ENCODE measurements at regions not wholly inside any gene's neighbourhood (a gene's known extent, or its start where the extent isn't known, plus 50 kb on each side); places are given as distances from the start of the nearest gene placed in this dataset.
A peak's percentile ranks its signal among the peaks of the same experiment; 100 is the strongest.

DNA sequence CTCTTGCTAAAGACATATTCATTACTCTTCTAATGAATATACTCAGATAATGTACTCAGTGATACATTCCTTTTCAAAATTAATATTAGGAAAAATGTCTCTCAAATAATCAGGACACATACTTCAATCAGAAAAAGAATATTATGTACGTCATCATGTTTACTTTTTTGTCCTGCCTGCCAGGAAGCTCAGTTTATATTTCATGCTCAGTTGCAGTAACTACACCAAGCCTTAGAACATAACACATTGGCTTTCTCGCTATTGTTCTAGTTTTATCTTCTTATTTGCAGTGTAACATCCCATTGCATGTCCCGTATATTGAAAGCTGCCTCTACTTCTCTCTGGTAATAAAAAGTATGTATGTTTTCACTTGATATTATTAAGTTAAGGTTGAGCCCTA, 181.5 kb upstream of the LPP start:
- H3K4me1 Mint-ChIP-seq = peaks cover 28 to 39% (median 35%) of the 10 kb centered on the region in 3 donors

GRCh38 chr3:187973977-187974870, 179.7 kb upstream of the LPP start:
- ATAC-seq (replicated peaks in 1 of 4) = peak; percentile 25 to 60 (median 39)
- peaks cover 39 to 56% (median 52%) of the 10 kb centered on the region in 3 donors for H3K4me1 Mint-ChIP-seq
- H3K27me3 Mint-ChIP-seq = no peaks in the 10 kb centered on the region
- peak overlapping the region; percentile 59 for H3K27ac ChIP-seq (ENCODE audit: low read length)
- peak overlapping the region; percentile 67 to 71 (median 68) for H3K4me3 Mint-ChIP-seq
- peaks cover 0 to 4% (median 0%) of the 10 kb centered on the region in 3 donors for H3K9me3 Mint-ChIP-seq
- H3K4me3 ChIP-seq (ENCODE audit: control insufficient read depth in 1 of 2, extremely low read depth in 1 of 2, low read length in 1 of 2) = no peak overlapping the region
- no peaks in the 10 kb centered on the region for H3K36me3 ChIP-seq (ENCODE audit: control insufficient read depth in 2 of 2, extremely low read depth in 1 of 2, insufficient read depth in 1 of 2, low read length in 1 of 2)
- peak overlapping the region; percentile 92 to 96 for H3K27ac Mint-ChIP-seq
- CTCF ChIA-PET = interaction anchor here in 1 of 2 donors (1.0 to 1.5 kb wide), 4 partner anchors 26 to 231 kb away, joined by 3 to 8 read pairs (median 6); partner anchors contain the start of gene BCL6
- POLR2A ChIA-PET = no interaction called here
- H3K9me3 ChIP-seq = no peaks in the 10 kb centered on the region
- WGBS (ENCODE audit: insufficient coverage) = 50% methylated on average over 2 of the region's 9 CpGs
- H3K27me3 ChIP-seq (replicated peaks in 1 of 2; ENCODE audit: control insufficient read depth in 2 of 2, extremely low read depth in 1 of 2, insufficient read depth in 2 of 2, low read length in 1 of 2) = no peaks in the 10 kb centered on the region
- H3K4me1 ChIP-seq (ENCODE audit: control insufficient read depth in 1 of 2, extremely low read depth in 1 of 2, insufficient read depth in 2 of 2, low read length in 2 of 2) = peaks cover 32 to 37% of the 10 kb centered on the region in 2 experiments
- H3K36me3 Mint-ChIP-seq = no peaks in the 10 kb centered on the region
- DNase-seq = peak in 6 of 35 experiments; percentile 8 to 50 (median 22)

More for the DNA sequence above, 181.5 kb upstream of the LPP start:
- no peak for ATAC-seq (replicated peaks in 1 of 4)
- Mint-ChIP-seq H3K36me3 (no peaks in the 10 kb centered on the region), H3K9me3 (peaks cover 0 to 2% (median 0%) of the 10 kb centered on the region in 3 donors), H3K27me3 (no peaks in the 10 kb centered on the region), H3K4me3 (no peak overlapping the region), H3K27ac (no peak overlapping the region)
- POLR2A ChIA-PET = interaction anchor here (0.5 to 0.6 kb wide), 2 partner anchors 26 to 872 kb away, joined by 3 to 4 read pairs; no protein-coding TSS in a partner anchor
- no peak overlapping the region for H3K4me3 ChIP-seq (ENCODE audit: control insufficient read depth in 1 of 2, extremely low read depth in 1 of 2, low read length in 1 of 2)
- no peaks in the 10 kb centered on the region for H3K36me3 ChIP-seq (ENCODE audit: control insufficient read depth in 2 of 2, extremely low read depth in 1 of 2, insufficient read depth in 1 of 2, low read length in 1 of 2)
- CTCF ChIA-PET = no interaction called here
- no peak overlapping the region for H3K27ac ChIP-seq (ENCODE audit: low read length)
- peaks cover 19 to 23% of the 10 kb centered on the region in 2 experiments for H3K4me1 ChIP-seq (ENCODE audit: control insufficient read depth in 1 of 2, extremely low read depth in 1 of 2, insufficient read depth in 2 of 2, low read length in 2 of 2)
- 100% methylated on average over 1 of the region's 3 CpGs for WGBS (ENCODE audit: insufficient coverage)
- H3K9me3 ChIP-seq = no peaks in the 10 kb centered on the region
- H3K27me3 ChIP-seq (replicated peaks in 1 of 2; ENCODE audit: control insufficient read depth in 2 of 2, extremely low read depth in 1 of 2, insufficient read depth in 2 of 2, low read length in 1 of 2) = no peaks in the 10 kb centered on the region
- DNase-seq = no peak

DNA sequence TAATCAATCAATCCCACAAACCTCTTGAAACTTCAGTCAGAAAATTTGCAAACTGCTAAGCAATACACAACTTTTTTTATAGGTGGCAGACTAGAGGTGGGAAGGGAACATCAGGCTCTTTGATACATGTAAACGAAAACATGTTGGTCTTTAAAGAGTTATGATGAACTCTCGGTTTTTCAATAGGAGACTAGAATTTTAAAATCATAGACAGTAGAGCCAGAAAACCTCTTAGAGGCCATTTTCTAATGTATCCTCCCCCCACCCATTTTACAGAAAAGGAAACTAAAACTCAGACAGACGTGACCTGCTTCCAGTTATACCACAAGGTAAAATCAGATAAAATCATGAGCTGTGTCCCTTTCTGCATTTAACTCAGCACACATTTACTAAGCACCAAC, 179.1 kb upstream of the LPP start:
- WGBS (ENCODE audit: insufficient coverage) = 0% methylated on average over 1 of the region's 3 CpGs
- ATAC-seq (replicated peaks in 1 of 4) = peak; percentile 42 to 61 (median 53)
- peak overlapping the region; percentile 67 to 71 (median 68) for H3K4me3 Mint-ChIP-seq
- Histone ChIP-seq H3K36me3 (ENCODE audit: control insufficient read depth in 2 of 2, extremely low read depth in 1 of 2, insufficient read depth in 1 of 2, low read length in 1 of 2) (no peaks in the 10 kb centered on the region), H3K9me3 (no peaks in the 10 kb centered on the region), H3K27ac (ENCODE audit: low read length) (peak overlapping the region; percentile 59), H3K4me1 (ENCODE audit: control insufficient read depth in 1 of 2, extremely low read depth in 1 of 2, insufficient read depth in 2 of 2, low read length in 2 of 2) (peaks cover 38 to 43% of the 10 kb centered on the region in 2 experiments), H3K4me3 (ENCODE audit: control insufficient read depth in 1 of 2, extremely low read depth in 1 of 2, low read length in 1 of 2) (no peak overlapping the region), H3K27me3 (replicated peaks in 1 of 2; ENCODE audit: control insufficient read depth in 2 of 2, extremely low read depth in 1 of 2, insufficient read depth in 2 of 2, low read length in 1 of 2) (no peaks in the 10 kb centered on the region)
- no peaks in the 10 kb centered on the region for H3K36me3 Mint-ChIP-seq
- DNase-seq = peak in 2 of 35 experiments; percentile 14 to 63
- H3K4me1 Mint-ChIP-seq = peaks cover 46 to 63% (median 58%) of the 10 kb centered on the region in 3 donors
- ChIA-PET POLR2A (interaction anchor here (0.6 kb wide), 2 partner anchors 28 to 747 kb away, joined by 3 read pairs; no protein-coding TSS in a partner anchor), CTCF (interaction anchor here in 1 of 2 donors (0.6 to 1.7 kb wide), 10 partner anchors 13 to 290 kb away, joined by 3 to 8 read pairs (median 4); partner anchors contain the start of gene BCL6)
- no peaks in the 10 kb centered on the region for H3K27me3 Mint-ChIP-seq
- peak overlapping the region; percentile 92 to 96 for H3K27ac Mint-ChIP-seq
- H3K9me3 Mint-ChIP-seq = peaks cover 0 to 4% (median 0%) of the 10 kb centered on the region in 3 donors

- H3K4me3 ChIP-seq (ENCODE audit: control insufficient read depth in 1 of 2, extremely low read depth in 1 of 2, low read length in 1 of 2) = no peak overlapping the region
- 43% methylated on average over 3 of the region's 7 CpGs for WGBS (ENCODE audit: insufficient coverage)
- ChIA-PET POLR2A (interaction anchor here (0.6 kb wide), 2 partner anchors 27 to 746 kb away, joined by 3 read pairs; no protein-coding TSS in a partner anchor), CTCF (interaction anchor here in 1 of 2 donors (0.6 to 1.7 kb wide), 11 partner anchors 14 to 1036 kb away, joined by 3 to 8 read pairs (median 4); partner anchors contain the start of gene BCL6)
- no peaks in the 10 kb centered on the region for H3K36me3 ChIP-seq (ENCODE audit: control insufficient read depth in 2 of 2, extremely low read depth in 1 of 2, insufficient read depth in 1 of 2, low read length in 1 of 2)
- peaks cover 0 to 4% (median 0%) of the 10 kb centered on the region in 3 donors for H3K9me3 Mint-ChIP-seq
- no peaks in the 10 kb centered on the region for H3K9me3 ChIP-seq
- peak overlapping the region; percentile 92 to 96 for H3K27ac Mint-ChIP-seq
- H3K27me3 ChIP-seq (replicated peaks in 1 of 2; ENCODE audit: control insufficient read depth in 2 of 2, extremely low read depth in 1 of 2, insufficient read depth in 2 of 2, low read length in 1 of 2) = no peaks in the 10 kb centered on the region
- H3K4me1 ChIP-seq (ENCODE audit: control insufficient read depth in 1 of 2, extremely low read depth in 1 of 2, insufficient read depth in 2 of 2, low read length in 2 of 2) = peaks cover 43 to 45% of the 10 kb centered on the region in 2 experiments
- H3K36me3 Mint-ChIP-seq = no peaks in the 10 kb centered on the region
- peak in 2 of 35 experiments; percentile 5 to 40 for DNase-seq
- H3K4me3 Mint-ChIP-seq = peak overlapping the region in 2 of 3 donors; percentile 22 to 71
- H3K27ac ChIP-seq (ENCODE audit: low read length) = peak overlapping the region; percentile 59
- H3K27me3 Mint-ChIP-seq = no peaks in the 10 kb centered on the region
- ATAC-seq (replicated peaks in 1 of 4) = no peak
- peaks cover 54 to 72% (median 67%) of the 10 kb centered on the region in 3 donors for H3K4me1 Mint-ChIP-seq
Observed at GRCh38 chr3:187975561-187976364, 178.2 kb upstream of the LPP start.

DNA sequence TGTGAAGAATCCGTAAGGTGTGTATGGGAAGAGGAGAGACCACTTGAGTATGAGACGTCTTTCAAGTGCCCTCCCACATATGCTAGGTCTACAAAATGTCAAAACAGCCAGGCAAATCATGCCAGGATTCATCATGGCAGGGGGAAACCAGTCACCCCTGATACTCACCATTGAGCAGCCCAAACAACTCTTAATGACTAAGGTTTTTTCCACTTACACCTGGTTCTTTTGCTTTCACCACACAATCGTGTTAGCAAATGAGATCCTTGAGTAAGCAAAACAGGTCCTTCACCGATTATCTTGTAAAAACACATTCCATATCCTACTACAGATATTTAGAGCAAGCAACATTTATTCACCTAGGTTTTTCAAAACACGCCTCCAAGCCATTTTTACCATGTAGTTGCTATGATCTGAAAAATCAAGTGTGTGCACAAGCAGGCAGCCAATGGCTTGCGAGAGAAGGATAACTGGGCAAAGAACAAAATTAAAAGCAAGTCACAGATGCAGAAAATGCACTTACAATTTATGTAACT, 177.5 kb upstream of the LPP start:
- H3K36me3 Mint-ChIP-seq = no peaks in the 10 kb centered on the region
- H3K4me1 Mint-ChIP-seq = peaks cover 60 to 74% (median 69%) of the 10 kb centered on the region in 3 donors
- peaks cover 0 to 4% (median 0%) of the 10 kb centered on the region in 3 donors for H3K9me3 Mint-ChIP-seq
- ATAC-seq (replicated peaks in 1 of 4) (no peak), DNase-seq (no peak)
- H3K9me3 ChIP-seq = no peaks in the 10 kb centered on the region
- WGBS (ENCODE audit: insufficient coverage) = 50% methylated on average over 1 of the region's 6 CpGs
- H3K36me3 ChIP-seq (ENCODE audit: control insufficient read depth in 2 of 2, extremely low read depth in 1 of 2, insufficient read depth in 1 of 2, low read length in 1 of 2) = no peaks in the 10 kb centered on the region
- ChIA-PET POLR2A (no interaction called here), CTCF (interaction anchor here in 1 of 2 donors (0.8 to 1.7 kb wide), 4 partner anchors 15 to 230 kb away, joined by 3 to 4 read pairs (median 4); no protein-coding TSS in a partner anchor)
- no peak overlapping the region for H3K4me3 Mint-ChIP-seq
- no peaks in the 10 kb centered on the region for H3K27me3 ChIP-seq (replicated peaks in 1 of 2; ENCODE audit: control insufficient read depth in 2 of 2, extremely low read depth in 1 of 2, insufficient read depth in 2 of 2, low read length in 1 of 2)
- H3K27ac ChIP-seq (ENCODE audit: low read length) = peak overlapping the region; percentile 59
- H3K4me3 ChIP-seq (ENCODE audit: control insufficient read depth in 1 of 2, extremely low read depth in 1 of 2, low read length in 1 of 2) = no peak overlapping the region
- H3K27ac Mint-ChIP-seq = peak overlapping the region; percentile 92 to 96
- H3K4me1 ChIP-seq (ENCODE audit: control insufficient read depth in 1 of 2, extremely low read depth in 1 of 2, insufficient read depth in 2 of 2, low read length in 2 of 2) = peaks cover 43 to 45% of the 10 kb centered on the region in 2 experiments
- H3K27me3 Mint-ChIP-seq = no peaks in the 10 kb centered on the region

Measured in T-cell (primary cell).